ENCODE measurements at regions not wholly inside any gene's neighbourhood (a gene's known extent, or its start where the extent isn't known, plus 50 kb on each side); places are given as distances from the start of the nearest gene placed in this dataset.

DNA sequence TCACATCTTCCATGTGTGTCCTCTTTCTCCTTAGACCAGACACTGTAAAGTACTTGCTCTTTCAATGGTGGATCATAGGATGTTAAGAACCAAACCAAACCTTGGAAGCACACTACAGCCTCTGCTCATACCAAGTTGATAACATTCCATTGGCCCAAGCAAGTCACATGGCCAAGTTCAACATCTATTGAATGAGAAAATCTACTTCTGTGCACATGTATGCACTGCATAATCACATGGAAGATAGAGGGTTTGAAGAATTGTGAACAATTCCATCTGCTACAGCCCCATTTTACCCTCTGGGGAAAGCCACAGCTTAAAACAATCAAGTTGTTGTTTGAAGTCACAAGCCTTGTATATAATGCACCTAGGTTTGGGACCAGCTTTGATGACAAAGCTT lies 68.2 kb downstream of the MFAP3 start:
- DNase-seq = no peak
- intact Hi-C loops (cut with DNase I) = no loop called here

- peak in 1 of 10 donors; percentile 75 for DNase-seq
These were observed 69.0 kb downstream of the MFAP3 start for GRCh38 chr5:154107756-154108155.

DNA sequence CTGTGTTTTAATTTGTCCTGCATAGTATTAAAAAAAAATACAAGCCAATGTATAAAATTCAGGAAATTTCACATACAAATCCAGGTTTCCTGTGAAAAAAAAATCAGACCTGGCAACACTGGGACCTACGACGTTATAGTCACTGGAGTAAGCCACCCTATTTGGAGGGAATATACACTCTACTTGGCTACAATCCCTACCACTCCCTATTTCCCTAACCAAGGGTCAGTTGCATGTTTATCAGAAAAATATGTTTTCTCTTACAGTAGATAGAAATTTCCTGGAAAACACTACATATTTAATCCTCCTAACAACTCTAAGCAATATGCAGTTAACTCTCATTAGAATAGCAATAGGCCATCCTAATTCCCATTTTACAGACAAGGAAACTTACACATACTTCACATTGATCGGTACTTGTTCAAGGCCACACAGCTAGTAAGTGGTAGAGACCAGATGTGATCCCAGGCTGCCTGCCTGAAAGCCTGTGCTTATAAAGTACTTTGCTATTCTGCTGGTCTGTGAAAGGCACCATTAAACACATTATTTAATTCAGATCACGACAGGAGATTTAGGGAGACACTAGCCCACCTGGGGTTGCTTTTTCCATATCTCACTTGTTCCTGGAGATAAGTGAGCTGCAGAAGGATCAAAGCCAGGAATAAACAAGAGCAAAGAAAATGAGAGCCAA lies 70.8 kb downstream of the MFAP3 start:
- intact Hi-C loops (cut with DNase I) = no loop called here
- no peak for DNase-seq

More at GRCh38 chr5:154107756-154108155, 69.0 kb downstream of the MFAP3 start:
- intact Hi-C loops (cut with DNase I) = no loop called here

GRCh38 chr5:154110107-154110453 lies 71.3 kb downstream of the MFAP3 start:
- DNase-seq = no peak
- intact Hi-C loops (cut with DNase I) = no loop called here

- intact Hi-C loops (cut with DNase I) = no loop called here
- DNase-seq = no peak
These were observed 71.9 kb downstream of the MFAP3 start for GRCh38 chr5:154110716-154111115.

GRCh38 chr5:154111214-154111613 lies 72.4 kb downstream of the MFAP3 start:
- intact Hi-C loops (cut with DNase I) = no loop called here
- DNase-seq = no peak

- intact Hi-C loops (cut with DNase I) = no loop called here
- DNase-seq = no peak
These were observed 73.5 kb downstream of the MFAP3 start for GRCh38 chr5:154112255-154112654.

- intact Hi-C loops (cut with DNase I) = no loop called here
- DNase-seq = peak in 1 of 10 donors; percentile 30
These were observed 75.2 kb upstream of the GALNT10 start for GRCh38 chr5:154115291-154115690.

- intact Hi-C loops (cut with DNase I) = no loop called here
- no peak for DNase-seq
These were observed 73.5 kb upstream of the GALNT10 start for GRCh38 chr5:154117050-154117449.

DNA sequence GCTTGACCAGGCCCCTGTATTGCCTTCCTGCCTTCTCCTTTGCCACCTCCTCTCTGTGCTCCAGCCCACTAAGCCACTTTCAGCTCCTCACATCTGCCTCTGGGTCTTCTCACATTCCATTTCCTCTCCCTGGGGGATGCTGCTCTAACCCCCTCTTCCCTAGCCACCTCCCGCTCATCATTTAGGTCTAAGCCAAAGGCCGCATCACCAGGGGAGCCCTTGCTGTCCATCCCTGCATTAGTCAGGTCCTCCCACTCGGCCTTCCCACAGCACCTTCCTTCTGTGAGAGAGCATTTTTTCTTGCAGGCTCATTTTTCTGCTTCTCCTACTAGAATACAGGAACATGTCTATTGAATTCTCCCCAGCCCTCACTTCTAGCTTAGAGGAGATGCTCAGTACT lies 72.6 kb upstream of the GALNT10 start:
- DNase-seq = peak in 1 of 10 donors; percentile 14
- intact Hi-C loops (cut with DNase I) = no loop called here

DNA sequence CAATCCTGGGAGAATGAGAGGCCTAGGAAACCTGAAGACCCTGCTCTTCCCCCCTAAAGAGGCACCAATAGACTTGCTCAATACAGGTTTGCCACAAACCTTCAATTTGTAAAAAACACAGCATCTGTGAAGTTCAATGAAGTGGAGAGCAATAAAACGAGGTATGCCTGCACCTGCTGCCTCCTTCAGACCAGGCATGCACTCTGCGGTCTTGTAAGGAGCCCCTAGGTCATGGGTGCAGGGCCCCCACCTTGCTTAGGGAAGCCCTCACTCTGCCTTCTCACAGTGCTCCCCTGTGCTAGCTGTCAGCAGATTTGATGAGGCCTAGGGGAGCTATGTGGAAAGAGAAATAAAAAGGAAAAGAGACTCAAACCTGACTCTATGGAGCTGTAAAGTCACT lies 72.1 kb upstream of the GALNT10 start:
- DNase-seq = peak in 1 of 10 donors; percentile 9
- intact Hi-C loops (cut with DNase I) = no loop called here

- intact Hi-C loops (cut with DNase I) = no loop called here
- no peak for DNase-seq
These were observed 71.6 kb upstream of the GALNT10 start for GRCh38 chr5:154118893-154119336.

- intact Hi-C loops (cut with DNase I) = no loop called here
These were observed 61.5 kb upstream of the GALNT10 start for GRCh38 chr5:154129013-154129412.

DNA sequence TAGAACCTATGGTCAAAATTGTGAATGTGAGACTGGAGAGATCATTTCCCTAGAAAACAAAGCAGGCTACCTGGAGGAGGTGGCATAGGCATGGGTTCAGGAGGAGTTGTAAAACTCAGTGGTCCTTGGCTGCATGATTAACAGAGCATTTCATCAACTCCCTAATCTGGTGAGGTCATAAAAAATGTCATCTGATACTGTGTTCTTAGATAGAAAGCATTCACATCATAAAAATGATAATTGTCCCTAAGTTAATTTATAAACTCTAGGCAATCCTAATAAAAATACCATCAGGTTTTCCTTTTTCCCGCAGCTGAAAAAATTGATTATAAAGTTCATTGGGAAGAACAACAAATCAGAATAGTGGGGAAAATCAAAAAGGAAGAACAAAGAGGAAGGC lies 60.6 kb upstream of the GALNT10 start:
- intact Hi-C loops (cut with DNase I) = no loop called here

More at GRCh38 chr5:154129013-154129412, 61.5 kb upstream of the GALNT10 start:
- DNase-seq = no peak

DNA sequence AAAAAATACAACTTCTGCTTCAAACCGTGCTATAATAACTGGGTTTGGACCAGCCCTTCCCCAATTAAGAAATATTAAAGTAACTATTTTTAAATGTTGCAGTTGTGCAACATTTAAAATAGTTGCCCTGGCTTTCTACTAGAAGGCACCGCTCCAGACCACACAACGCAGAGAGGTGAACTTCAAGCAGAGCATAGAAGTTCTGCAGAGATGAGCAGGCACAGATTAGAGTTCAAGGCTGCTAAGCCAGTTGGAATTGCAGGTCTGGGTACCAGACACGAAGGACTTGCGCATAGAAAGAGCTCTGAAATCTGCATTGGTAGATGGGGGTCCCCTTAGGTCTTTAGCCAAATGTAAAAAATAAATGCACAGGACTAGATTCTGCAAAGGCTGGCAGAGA lies 58.7 kb upstream of the GALNT10 start:
- DNase-seq = no peak
- intact Hi-C loops (cut with DNase I) = no loop called here

More for the DNA sequence above, 60.6 kb upstream of the GALNT10 start:
- no peak for DNase-seq

DNA sequence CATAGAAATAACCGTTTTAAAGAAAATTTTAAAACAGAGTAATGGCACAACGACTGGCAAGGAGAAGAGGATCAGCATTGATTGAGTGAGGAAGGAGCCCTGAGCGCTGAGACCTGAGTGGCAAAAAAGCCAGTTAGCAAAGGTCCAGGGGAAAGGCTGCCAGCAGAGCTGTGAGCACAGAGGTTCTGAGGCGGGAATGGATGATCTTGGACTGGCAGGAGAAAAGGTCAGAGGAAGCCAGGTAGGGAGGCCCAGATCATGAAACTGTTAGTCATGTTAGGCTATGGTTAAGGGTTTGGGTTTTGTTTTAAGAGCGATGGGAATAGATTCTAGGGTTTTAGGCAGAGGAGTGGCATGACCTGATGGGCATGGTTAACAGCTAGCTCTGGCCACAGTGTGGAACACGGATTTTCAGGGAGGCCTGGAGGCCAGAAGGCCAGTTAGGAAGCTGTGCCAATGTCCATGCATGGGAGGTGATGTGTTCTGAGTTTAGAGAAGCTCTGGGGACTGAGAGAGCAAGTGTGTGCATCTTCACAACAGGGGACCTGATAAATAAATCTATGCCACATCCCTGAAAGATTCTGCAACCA lies 57.7 kb upstream of the GALNT10 start:
- no peak for DNase-seq
- intact Hi-C loops (cut with DNase I) = no loop called here

GRCh38 chr5:154133591-154133990 lies 56.9 kb upstream of the GALNT10 start:
- DNase-seq = no peak
- intact Hi-C loops (cut with DNase I) = no loop called here

- intact Hi-C loops (cut with DNase I) = no loop called here
- no peak for DNase-seq
These were observed 56.0 kb upstream of the GALNT10 start for GRCh38 chr5:154134499-154134898.

GRCh38 chr5:154135125-154135817 lies 55.3 kb upstream of the GALNT10 start:
- no peak for DNase-seq
- intact Hi-C loops (cut with DNase I) = no loop called here

- intact Hi-C loops (cut with DNase I) = no loop called here
- DNase-seq = no peak
These were observed 54.4 kb upstream of the GALNT10 start for GRCh38 chr5:154136141-154136540.

- DNase-seq = peak in 9 of 10 donors; percentile 7 to 87 (median 50)
- intact Hi-C loops (cut with DNase I) = no loop called here
These were observed 51.8 kb upstream of the GALNT10 start for GRCh38 chr5:154138701-154139100.

DNA sequence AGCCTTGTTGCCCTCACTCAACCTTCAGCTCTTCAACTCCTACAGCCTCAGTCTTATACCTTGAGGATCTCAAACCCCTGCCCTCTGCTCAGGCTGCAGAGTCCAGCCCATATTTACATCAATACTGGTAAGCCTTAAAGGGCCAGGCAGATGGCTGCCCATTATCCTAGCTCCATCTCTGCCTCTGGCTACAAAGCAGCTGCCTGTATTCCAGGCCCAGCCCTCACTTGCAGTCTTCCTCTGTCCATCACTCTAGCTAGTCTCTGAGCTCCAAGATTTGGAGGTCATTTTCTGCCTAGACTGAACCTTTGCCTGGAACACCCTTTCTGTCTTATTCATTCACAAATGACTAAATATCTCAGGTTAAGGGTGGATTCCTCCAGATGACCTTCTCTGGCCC lies 50.2 kb upstream of the GALNT10 start:
- DNase-seq = no peak
- intact Hi-C loops (cut with DNase I) = no loop called here
